ENCODE measurements at regions not wholly inside any gene's neighbourhood (a gene's known extent, or its start where the extent isn't known, plus 50 kb on each side); places are given as distances from the start of the nearest gene placed in this dataset.

- POLR2A ChIA-PET: interaction anchor here (0.5 kb wide), 1 partner anchor 196 kb away, joined by 3 read pairs; no protein-coding TSS in a partner anchor
- no peak overlapping the region for H2AFZ ChIP-seq (ENCODE audit: low read length)
- no peaks in the 10 kb centered on the region for H3K36me3 ChIP-seq (ENCODE audit: insufficient read depth, low read length)
- no peak overlapping the region for H3K4me2 ChIP-seq (ENCODE audit: low read length)
- no peaks in the 10 kb centered on the region for H3K79me2 ChIP-seq (ENCODE audit: insufficient read depth, low read depth, low read length)
- H3K9me2 ChIP-seq (ENCODE audit: insufficient read depth, low read length): no peaks in the 10 kb centered on the region
- no peaks in the 10 kb centered on the region for H4K20me1 ChIP-seq (ENCODE audit: insufficient read depth, low read length)
- intact Hi-C loops (cut with micrococcal nuclease; ENCODE audit: unreplicated experiment): no loop called here
- H3K9me3 ChIP-seq (ENCODE audit: low read length): no peaks in the 10 kb centered on the region
- TF ChIP-seq, protein P1, sequence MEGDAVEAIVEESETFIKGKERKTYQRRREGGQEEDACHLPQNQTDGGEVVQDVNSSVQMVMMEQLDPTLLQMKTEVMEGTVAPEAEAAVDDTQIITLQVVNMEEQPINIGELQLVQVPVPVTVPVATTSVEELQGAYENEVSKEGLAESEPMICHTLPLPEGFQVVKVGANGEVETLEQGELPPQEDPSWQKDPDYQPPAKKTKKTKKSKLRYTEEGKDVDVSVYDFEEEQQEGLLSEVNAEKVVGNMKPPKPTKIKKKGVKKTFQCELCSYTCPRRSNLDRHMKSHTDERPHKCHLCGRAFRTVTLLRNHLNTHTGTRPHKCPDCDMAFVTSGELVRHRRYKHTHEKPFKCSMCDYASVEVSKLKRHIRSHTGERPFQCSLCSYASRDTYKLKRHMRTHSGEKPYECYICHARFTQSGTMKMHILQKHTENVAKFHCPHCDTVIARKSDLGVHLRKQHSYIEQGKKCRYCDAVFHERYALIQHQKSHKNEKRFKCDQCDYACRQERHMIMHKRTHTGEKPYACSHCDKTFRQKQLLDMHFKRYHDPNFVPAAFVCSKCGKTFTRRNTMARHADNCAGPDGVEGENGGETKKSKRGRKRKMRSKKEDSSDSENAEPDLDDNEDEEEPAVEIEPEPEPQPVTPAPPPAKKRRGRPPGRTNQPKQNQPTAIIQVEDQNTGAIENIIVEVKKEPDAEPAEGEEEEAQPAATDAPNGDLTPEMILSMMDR (conservative IDR thresholded peaks at IDR 0.05; ENCODE audit: low read length): no peak
- TF ChIP-seq EZH2phosphoT487 (IDR thresholded peaks at IDR 0.05; ENCODE audit: borderline replicate concordance, low read depth, low read length): no peak
- H3K4me3 ChIP-seq (ENCODE audit: low read depth, low read length, poor library complexity, severe bottlenecking): no peak overlapping the region
- CTCF ChIA-PET (ENCODE audit: unreplicated experiment): no interaction called here
- H3K27ac ChIP-seq (ENCODE audit: low read depth, low read length, poor library complexity, severe bottlenecking): no peak overlapping the region
- no TSS peak for BruUV-seq (replicated peaks)
- no peak for DNase-seq (ENCODE audit: low spot score)
- H3K4me1 ChIP-seq (ENCODE audit: insufficient read depth, low read length, poor library complexity, severe bottlenecking): no peaks in the 10 kb centered on the region
Observed at GRCh38 chr20:57946559-57947315, 236.9 kb upstream of the PMEPA1 start.

GRCh38 chr20:57944988-57945387, 235.2 kb upstream of the PMEPA1 start:
- no peak for TF ChIP-seq EZH2phosphoT487 (IDR thresholded peaks at IDR 0.05; ENCODE audit: borderline replicate concordance, low read depth, low read length)
- TF ChIP-seq, protein P1 (conservative IDR thresholded peaks at IDR 0.05; ENCODE audit: low read length): no peak
- H3K4me1 ChIP-seq (ENCODE audit: insufficient read depth, low read length, poor library complexity, severe bottlenecking): no peaks in the 10 kb centered on the region
- H3K4me2 ChIP-seq (ENCODE audit: low read length): no peak overlapping the region
- no peak overlapping the region for H3K4me3 ChIP-seq (ENCODE audit: low read depth, low read length, poor library complexity, severe bottlenecking)
- no peaks in the 10 kb centered on the region for H3K79me2 ChIP-seq (ENCODE audit: insufficient read depth, low read depth, low read length)
- H3K36me3 ChIP-seq (ENCODE audit: insufficient read depth, low read length): no peaks in the 10 kb centered on the region
- ChIA-PET CTCF (ENCODE audit: unreplicated experiment) (no interaction called here), POLR2A (no interaction called here)
- DNase-seq (ENCODE audit: low spot score): no peak
- BruUV-seq (replicated peaks): no TSS peak
- no peaks in the 10 kb centered on the region for H4K20me1 ChIP-seq (ENCODE audit: insufficient read depth, low read length)
- no peak overlapping the region for H2AFZ ChIP-seq (ENCODE audit: low read length)
- H3K9me3 ChIP-seq (ENCODE audit: low read length): no peaks in the 10 kb centered on the region
- intact Hi-C loops (cut with micrococcal nuclease; ENCODE audit: unreplicated experiment): no loop called here
- H3K9me2 ChIP-seq (ENCODE audit: insufficient read depth, low read length): no peaks in the 10 kb centered on the region
- H3K27ac ChIP-seq (ENCODE audit: low read depth, low read length, poor library complexity, severe bottlenecking): no peak overlapping the region

DNA sequence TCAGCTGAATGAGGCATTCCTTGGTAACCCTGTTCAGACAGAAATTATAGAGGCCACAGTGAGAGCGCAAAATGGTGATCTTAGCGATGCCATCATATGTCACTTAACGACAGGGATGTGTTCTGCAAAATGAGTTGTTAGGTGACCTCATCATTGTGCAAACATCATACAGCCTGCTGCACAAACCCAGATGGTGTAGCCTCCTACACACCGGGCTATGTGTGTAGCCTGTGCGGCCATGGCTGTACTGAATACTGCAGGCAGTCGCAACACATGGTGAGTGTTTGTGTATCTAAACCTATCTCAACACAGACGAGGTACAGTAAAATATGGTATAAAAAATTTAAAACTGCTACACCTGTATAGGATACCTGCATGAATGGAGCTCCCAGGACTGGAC, 234.1 kb upstream of the PMEPA1 start:
- POLR2A ChIA-PET: no interaction called here
- CTCF ChIA-PET (ENCODE audit: unreplicated experiment): no interaction called here
- no peak for DNase-seq (ENCODE audit: low spot score)
- H3K9me3 ChIP-seq (ENCODE audit: low read length): no peaks in the 10 kb centered on the region
- no peaks in the 10 kb centered on the region for H3K36me3 ChIP-seq (ENCODE audit: insufficient read depth, low read length)
- no peaks in the 10 kb centered on the region for H4K20me1 ChIP-seq (ENCODE audit: insufficient read depth, low read length)
- H3K27ac ChIP-seq (ENCODE audit: low read depth, low read length, poor library complexity, severe bottlenecking): no peak overlapping the region
- H3K9me2 ChIP-seq (ENCODE audit: insufficient read depth, low read length): no peaks in the 10 kb centered on the region
- no peak overlapping the region for H3K4me3 ChIP-seq (ENCODE audit: low read depth, low read length, poor library complexity, severe bottlenecking)
- BruUV-seq (replicated peaks): no TSS peak
- H3K4me2 ChIP-seq (ENCODE audit: low read length): no peak overlapping the region
- no peak for TF ChIP-seq EZH2phosphoT487 (IDR thresholded peaks at IDR 0.05; ENCODE audit: borderline replicate concordance, low read depth, low read length)
- TF ChIP-seq, protein P1 (conservative IDR thresholded peaks at IDR 0.05; ENCODE audit: low read length): no peak
- no peaks in the 10 kb centered on the region for H3K79me2 ChIP-seq (ENCODE audit: insufficient read depth, low read depth, low read length)
- no peak overlapping the region for H2AFZ ChIP-seq (ENCODE audit: low read length)
- intact Hi-C loops (cut with micrococcal nuclease; ENCODE audit: unreplicated experiment): no loop called here
- no peaks in the 10 kb centered on the region for H3K4me1 ChIP-seq (ENCODE audit: insufficient read depth, low read length, poor library complexity, severe bottlenecking)

Data from OCI-LY7 (cell line).